ENCODE measurements at regions not wholly inside any gene's neighbourhood (a gene's known extent, or its start where the extent isn't known, plus 50 kb on each side); places are given as distances from the start of the nearest gene placed in this dataset.

- TF ChIP-seq POLR2A (IDR thresholded peaks at IDR 0.05; ENCODE audit: low read depth, low read length): no peak
- TF ChIP-seq PAX5 (IDR thresholded peaks at IDR 0.05; ENCODE audit: insufficient read depth, low read length, severe bottlenecking): no peak
- no peak for TF ChIP-seq POLR2AphosphoS5 (IDR thresholded peaks at IDR 0.05; ENCODE audit: low read depth, low read length)
- no peak for TF ChIP-seq TAF1 (IDR thresholded peaks at IDR 0.05; ENCODE audit: low read depth, low read length)
- no peak for TF ChIP-seq SPI1 (IDR thresholded peaks at IDR 0.05; ENCODE audit: low read depth, low read length)
Measured at GRCh38 chr10:34032564-34032963, 698.1 kb upstream of the NRP1 start.

Data from GM12891 (cell line).